SH-SY5Y (cell line): ENCODE measurements at regions not wholly inside any gene's neighbourhood (a gene's known extent, or its start where the extent isn't known, plus 50 kb on each side); places are given as distances from the start of the nearest gene placed in this dataset.

Experiments
- GATA2 ChIP-seq: IDR thresholded peaks from 2 replicates; pipeline ENCODE4 v1.6.1; 2011; ENCODE audit warnings: mild to moderate bottlenecking, low read depth, low read length
- GATA3 ChIP-seq: IDR thresholded peaks from 2 replicates; pipeline ENCODE4 v1.6.1; 2011; ENCODE audit warnings: low read depth, mild to moderate bottlenecking, low read length, moderate library complexity

DNA sequence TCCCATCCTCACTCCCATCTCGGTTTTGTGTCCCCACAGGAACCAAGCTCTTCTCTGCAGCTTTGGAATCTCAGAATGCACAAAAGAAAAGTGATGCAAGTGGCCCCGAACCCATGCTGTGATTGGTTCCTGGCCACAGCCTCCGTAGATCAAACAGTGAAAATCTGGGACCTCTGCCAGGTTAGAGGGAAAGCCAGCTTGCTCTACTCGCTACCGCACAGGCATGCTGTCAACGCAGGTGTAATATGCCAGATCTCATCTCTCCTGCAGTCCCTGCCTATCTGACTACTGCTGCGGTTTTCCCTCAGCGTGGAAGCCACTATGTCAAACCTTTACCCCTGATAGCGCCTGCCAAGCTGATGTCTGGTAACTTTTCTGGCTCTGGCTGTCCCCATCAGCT lies 200.5 kb upstream of the LRRC4C start:
- TF ChIP-seq GATA2 = no peak
- TF ChIP-seq GATA3 = no peak

- TF ChIP-seq GATA3 (no peak), GATA2 (no peak)
These were observed 201.1 kb upstream of the LRRC4C start for GRCh38 chr11:41660585-41660984.

GRCh38 chr11:41665441-41666360 lies 206.2 kb upstream of the LRRC4C start:
- no peak for TF ChIP-seq GATA2
- no peak for TF ChIP-seq GATA3

DNA sequence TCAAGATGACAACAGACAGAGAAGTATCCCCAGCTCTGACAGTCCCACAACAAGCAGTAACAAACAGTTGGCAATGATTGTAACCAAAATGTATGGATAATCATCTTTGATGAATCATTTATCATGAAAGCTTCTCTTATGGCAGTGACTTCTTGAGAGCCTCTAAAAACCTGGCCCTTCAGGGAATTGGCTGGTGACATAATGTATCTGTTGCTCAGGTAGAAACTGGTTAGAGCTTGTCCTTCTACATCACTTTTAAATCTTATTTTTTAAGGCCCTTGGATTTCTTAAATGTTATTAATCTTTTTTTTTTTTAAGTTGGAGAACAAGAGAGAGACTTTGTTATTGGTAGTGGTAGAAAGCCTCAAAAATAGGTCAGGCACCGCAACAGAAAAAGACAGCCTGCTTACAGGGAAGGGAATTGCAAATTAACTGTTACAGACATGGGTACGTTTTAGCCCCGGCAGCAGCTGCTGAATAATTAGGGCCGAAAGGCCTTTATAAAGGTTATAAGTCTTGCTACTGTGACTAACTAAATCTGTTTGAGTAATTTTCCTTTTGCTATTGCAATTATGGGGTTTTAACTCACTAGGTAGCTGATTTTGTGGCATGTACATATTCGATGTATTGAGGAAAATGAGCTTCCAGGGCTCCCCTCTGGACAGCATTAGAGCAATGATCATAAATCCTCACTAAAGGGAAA lies 207.7 kb upstream of the LRRC4C start:
- TF ChIP-seq GATA3 (no peak), GATA2 (no peak)

DNA sequence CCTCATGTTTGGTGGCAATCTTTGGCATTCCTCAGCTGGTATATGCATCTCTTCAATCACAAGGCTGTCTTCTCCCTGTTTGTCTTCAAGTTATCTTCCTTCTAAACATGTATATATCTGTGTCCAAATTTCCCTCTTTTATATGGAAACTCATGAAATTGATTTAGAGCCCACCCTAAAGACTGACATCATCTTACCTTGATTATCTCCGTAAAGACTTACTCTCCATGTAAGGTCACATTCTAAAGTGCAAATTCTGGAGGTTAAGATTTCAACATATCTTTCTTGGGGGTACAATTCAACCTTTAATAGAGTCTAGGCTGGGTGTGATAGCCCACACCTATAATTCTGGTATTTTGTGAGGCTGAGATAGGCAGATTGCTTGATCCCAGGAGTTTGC lies 215.8 kb upstream of the LRRC4C start:
- TF ChIP-seq GATA3 (no peak), GATA2 (no peak)

DNA sequence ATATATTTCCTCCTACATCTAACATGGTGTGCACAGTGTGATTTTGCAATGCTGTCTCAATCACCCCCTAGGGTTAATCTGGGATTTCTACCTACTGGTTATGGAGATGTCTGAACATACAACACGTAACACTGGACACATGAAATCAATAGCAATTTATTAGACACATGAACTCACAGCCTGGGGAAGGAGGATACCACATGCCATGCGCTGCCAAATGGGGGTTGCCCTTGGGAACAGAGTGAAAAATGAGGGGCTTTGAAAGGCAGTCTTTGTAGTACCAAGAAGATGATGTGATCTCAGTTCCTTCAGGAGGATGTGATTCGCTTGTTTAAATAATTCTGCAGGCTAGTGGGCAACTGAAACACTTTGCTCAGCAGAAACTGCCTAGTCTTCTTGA lies 253.6 kb upstream of the LRRC4C start:
- TF ChIP-seq GATA2 (no peak), GATA3 (no peak)

DNA sequence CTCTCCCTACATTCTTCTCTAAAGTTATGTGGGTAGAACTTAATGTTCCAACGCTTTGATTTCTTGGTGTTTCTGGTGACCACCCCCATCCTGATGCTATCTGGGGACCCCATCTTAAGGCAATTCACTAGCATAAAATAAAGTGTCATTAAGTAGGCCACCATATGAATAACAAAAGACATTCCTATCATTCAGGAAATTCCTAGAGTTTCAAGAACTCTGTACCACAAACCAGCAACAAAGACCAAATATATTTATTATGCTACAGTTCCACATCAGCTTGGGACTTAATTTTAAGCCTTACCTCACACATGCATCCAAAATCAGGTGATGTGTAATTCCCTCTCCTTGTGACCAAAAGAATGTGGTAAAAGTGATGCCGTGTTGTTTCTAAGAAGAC lies 254.6 kb upstream of the LRRC4C start:
- no peak for TF ChIP-seq GATA3
- TF ChIP-seq GATA2 = no peak

DNA sequence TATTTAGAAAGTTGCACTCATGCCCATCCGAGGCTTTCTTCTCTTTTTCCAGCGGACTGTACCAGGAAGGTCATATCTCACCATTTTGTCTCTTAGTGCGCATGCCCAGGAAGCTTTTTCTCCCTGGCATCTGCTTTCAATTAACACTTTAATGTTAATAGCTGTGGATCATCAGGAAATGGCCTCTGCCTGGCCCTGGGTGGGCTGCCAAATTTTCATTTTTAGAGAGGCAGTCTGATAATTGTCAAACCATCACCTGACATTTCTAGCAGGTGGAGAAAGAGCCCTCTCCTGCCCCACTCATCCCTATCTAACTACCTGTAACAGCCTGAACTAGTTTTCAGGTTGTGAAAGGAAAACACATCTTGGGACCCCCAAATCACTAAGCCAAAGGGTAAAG lies 257.4 kb upstream of the LRRC4C start:
- TF ChIP-seq GATA2 (no peak), GATA3 (no peak)

GRCh38 chr11:41720761-41721160 lies 261.3 kb upstream of the LRRC4C start:
- TF ChIP-seq GATA2 (no peak), GATA3 (no peak)

DNA sequence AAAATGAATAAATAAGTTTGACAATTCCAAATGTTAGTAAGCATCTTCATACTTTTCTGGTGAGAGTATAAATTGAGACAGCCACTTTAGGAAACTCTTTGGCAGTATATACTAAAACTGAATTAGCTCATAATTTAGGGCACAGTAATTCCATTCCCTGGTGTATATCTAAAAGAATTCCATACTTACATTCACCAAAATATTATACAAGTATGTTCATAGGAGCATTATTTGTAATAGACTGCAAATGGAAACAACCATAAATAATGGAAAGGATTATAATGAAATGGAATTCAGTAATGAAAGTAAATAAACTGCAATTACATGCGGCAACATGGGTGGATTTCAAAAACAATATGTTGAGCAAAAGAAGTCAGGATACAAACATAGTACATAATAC lies 315.8 kb upstream of the LRRC4C start:
- TF ChIP-seq GATA3 (no peak), GATA2 (no peak)

- TF ChIP-seq GATA2 (no peak), GATA3 (no peak)
These were observed 320.0 kb upstream of the LRRC4C start for GRCh38 chr11:41779401-41779960.

DNA sequence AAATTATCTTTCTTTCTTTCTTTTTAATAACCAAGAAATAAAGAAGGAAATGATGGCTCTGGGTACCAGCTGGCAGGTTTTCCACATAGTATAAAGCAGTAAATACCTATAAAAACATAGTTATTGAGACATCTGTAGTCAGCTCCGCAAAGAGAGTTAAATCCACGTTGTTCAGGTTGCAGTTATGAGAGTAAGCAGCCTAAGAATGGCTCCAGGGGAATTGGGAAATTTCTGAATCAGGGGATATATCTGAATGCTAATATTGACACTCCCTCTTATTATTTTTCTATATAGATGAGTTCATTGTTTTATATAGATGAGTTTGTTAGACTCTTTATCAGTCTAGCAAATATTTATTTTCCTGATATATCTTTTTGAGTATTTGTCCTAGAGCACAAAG lies 322.0 kb upstream of the LRRC4C start:
- TF ChIP-seq GATA3 (no peak), GATA2 (no peak)

GRCh38 chr11:41784513-41785335 lies 325.3 kb upstream of the LRRC4C start:
- TF ChIP-seq GATA3 = no peak
- TF ChIP-seq GATA2 = no peak

DNA sequence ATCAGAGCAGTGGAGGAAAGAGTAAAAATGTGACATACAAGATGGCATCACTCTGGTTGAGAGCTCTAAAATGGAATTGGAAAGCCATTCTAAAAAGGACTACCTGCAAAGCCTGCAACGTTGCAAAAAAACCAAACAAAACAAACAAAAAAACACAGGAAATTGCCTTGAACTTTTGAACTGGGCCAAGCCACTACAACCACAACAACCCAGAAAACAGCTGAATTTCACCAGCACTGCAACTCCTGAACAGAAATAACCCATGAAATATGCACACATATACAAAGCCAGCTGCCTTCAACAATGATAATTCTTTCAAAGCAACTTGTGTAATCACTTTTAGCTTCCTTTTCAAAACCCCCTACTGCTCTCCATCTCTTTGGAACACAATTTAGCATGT lies 326.6 kb upstream of the LRRC4C start:
- TF ChIP-seq GATA2 (no peak), GATA3 (no peak)

- TF ChIP-seq GATA2 = no peak
These were observed 328.7 kb upstream of the LRRC4C start for GRCh38 chr11:41788177-41788576.
